ENCODE measurements at regions not wholly inside any gene's neighbourhood (a gene's known extent, or its start where the extent isn't known, plus 50 kb on each side); places are given as distances from the start of the nearest gene placed in this dataset.

GRCh38 chr21:43268086-43268803, 99.4 kb downstream of the CRYAA start:
- TF ChIP-seq ZFX (IDR thresholded peaks at IDR 0.05) (no peak), CTCF (conservative IDR thresholded peaks at IDR 0.05) (no peak)
- H3K27ac ChIP-seq = no peak overlapping the region

GRCh38 chr21:43267391-43268085, 98.7 kb downstream of the CRYAA start:
- no peak overlapping the region for H3K27ac ChIP-seq
- no peak for TF ChIP-seq ZFX (IDR thresholded peaks at IDR 0.05)
- TF ChIP-seq CTCF (conservative IDR thresholded peaks at IDR 0.05) = no peak

GRCh38 chr21:43266534-43266933, 97.7 kb downstream of the CRYAA start:
- H3K27ac ChIP-seq = no peak overlapping the region
- TF ChIP-seq CTCF (conservative IDR thresholded peaks at IDR 0.05) = no peak
- no peak for TF ChIP-seq ZFX (IDR thresholded peaks at IDR 0.05)

GRCh38 chr21:43262427-43262826, 93.6 kb downstream of the CRYAA start:
- TF ChIP-seq CTCF (conservative IDR thresholded peaks at IDR 0.05) (no peak), ZFX (IDR thresholded peaks at IDR 0.05) (no peak)
- H3K27ac ChIP-seq = no peak overlapping the region

All from C4-2B (cell line).